Activated naive CD4-positive, alpha-beta T cell treated with anti-CD3 and anti-CD28 coated beads, Interleukin-2, amount 10 ng/mL, durations not matched to agents 7 days and 5 days (primary cell): ENCODE measurements at regions not wholly inside any gene's neighbourhood (a gene's known extent, or its start where the extent isn't known, plus 50 kb on each side); places are given as distances from the start of the nearest gene placed in this dataset.
"Not testable (repeated sequence)": the region's sequence is repeated elsewhere in the genome, so short reads cannot be mapped to it uniquely, and the experiment has no call there.

Experiments
- CTCF ChIA-PET: fragments of 350-600 bp; sonication (Branson Sonifier 250); formaldehyde crosslinking; loops from one replicate; lab custom pipeline; 2021; ENCODE audit warnings: antibody characterized with exemption; lab: Charles Lee
- DNase-seq: peaks from one replicate; pipeline ENCODE4 v3.0.0-alpha.2; 2020
- H3K27ac Mint-ChIP-seq: one replicate; pipeline ENCODE4 v1.8.0; 2021; ENCODE audit warnings: mild to moderate bottlenecking, moderate library complexity, mixed read lengths
- H3K27me3 Mint-ChIP-seq: one replicate; pipeline ENCODE4 v1.8.0; 2021; ENCODE audit warnings: mild to moderate bottlenecking, mixed read lengths
- H3K36me3 Mint-ChIP-seq: one replicate; pipeline ENCODE4 v1.8.0; 2021; ENCODE audit warnings: mixed read lengths
- H3K4me1 Mint-ChIP-seq: one replicate; pipeline ENCODE4 v1.8.0; 2021; ENCODE audit warnings: mixed read lengths
- H3K4me3 Mint-ChIP-seq: one replicate; pipeline ENCODE4 v1.8.0; 2021; ENCODE audit warnings: mild to moderate bottlenecking, moderate library complexity, mixed read lengths
- H3K9me3 Mint-ChIP-seq: one replicate; pipeline ENCODE4 v1.8.0; 2021; ENCODE audit warnings: mixed read lengths

DNA sequence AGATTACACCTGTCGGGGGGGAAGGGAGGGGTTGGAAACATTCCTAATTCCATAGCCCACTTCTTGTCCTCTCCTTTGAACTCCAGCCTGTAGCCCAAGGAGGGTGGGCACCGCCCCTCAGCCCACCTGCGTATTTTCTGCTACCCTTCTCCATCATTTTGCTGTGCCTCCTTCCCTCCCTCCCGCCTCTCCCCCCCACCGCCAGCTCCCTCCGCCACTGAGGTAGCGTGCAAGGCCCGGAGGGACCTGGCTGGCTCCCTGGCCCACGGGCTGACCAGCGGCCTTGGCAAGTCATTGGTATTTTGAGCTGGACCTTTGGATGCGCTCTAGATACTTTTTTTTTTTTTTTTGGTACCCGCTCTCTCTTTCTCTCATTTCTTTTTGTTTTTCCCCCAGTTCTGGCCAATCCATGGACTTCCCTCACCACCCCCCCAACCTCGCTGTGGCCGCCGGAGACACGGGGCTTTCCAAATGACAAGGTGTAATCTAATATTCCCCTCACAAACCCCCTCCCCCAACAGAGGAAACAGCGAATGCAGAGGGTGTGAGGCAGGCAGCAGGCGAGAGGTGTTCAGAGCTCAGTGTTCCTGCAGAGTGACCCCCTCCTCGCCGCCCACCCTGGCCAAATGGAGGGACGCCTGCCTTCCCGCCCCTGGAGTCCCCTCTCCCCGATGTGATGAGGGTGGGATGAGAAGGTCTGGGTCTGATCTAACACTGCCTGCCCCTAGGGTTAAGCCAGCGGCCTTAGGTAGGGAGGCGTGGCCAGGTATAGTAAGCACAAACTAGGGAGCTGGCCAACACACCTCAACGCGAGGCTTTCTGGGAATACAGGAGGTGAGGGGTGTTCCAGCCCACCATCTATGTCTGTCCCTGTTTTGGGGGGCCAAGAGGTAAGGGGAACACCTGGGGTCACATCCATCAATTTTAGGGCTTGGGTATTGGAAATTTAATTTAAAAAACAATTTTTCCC is 89.2 kb downstream of the PTPRS start:
- H3K4me3 Mint-ChIP-seq, result no peak overlapping the region
- no peak for DNase-seq
- no peaks in the 10 kb centered on the region for H3K4me1 Mint-ChIP-seq
- no peak overlapping the region for H3K27ac Mint-ChIP-seq
- peaks cover 2% of the 10 kb centered on the region for H3K36me3 Mint-ChIP-seq
- H3K27me3 Mint-ChIP-seq, result no peaks in the 10 kb centered on the region
- CTCF ChIA-PET, result no interaction called here
- peaks cover 14% of the 10 kb centered on the region for H3K9me3 Mint-ChIP-seq

GRCh38 chr19:5250127-5250659 is 90.4 kb downstream of the PTPRS start:
- Mint-ChIP-seq H3K9me3 (peaks cover 5% of the 10 kb centered on the region), H3K4me1 (no peaks in the 10 kb centered on the region), H3K4me3 (no peak overlapping the region), H3K27me3 (no peaks in the 10 kb centered on the region), H3K36me3 (peaks cover under 1% of the 10 kb centered on the region), H3K27ac (no peak overlapping the region)
- DNase-seq, result no peak
- CTCF ChIA-PET, result no interaction called here

GRCh38 chr19:5249526-5249925 is 91.1 kb downstream of the PTPRS start:
- peaks cover 4% of the 10 kb centered on the region for H3K9me3 Mint-ChIP-seq
- CTCF ChIA-PET, result no interaction called here
- H3K27me3 Mint-ChIP-seq, result no peaks in the 10 kb centered on the region
- H3K4me1 Mint-ChIP-seq, result no peaks in the 10 kb centered on the region
- H3K4me3 Mint-ChIP-seq, result no peak overlapping the region
- no peak for DNase-seq
- H3K27ac Mint-ChIP-seq, result no peak overlapping the region
- no peaks in the 10 kb centered on the region for H3K36me3 Mint-ChIP-seq

- no peaks in the 10 kb centered on the region for H3K27me3 Mint-ChIP-seq
- no peaks in the 10 kb centered on the region for H3K9me3 Mint-ChIP-seq
- no peak overlapping the region for H3K27ac Mint-ChIP-seq
- no peak for DNase-seq
- no peaks in the 10 kb centered on the region for H3K36me3 Mint-ChIP-seq
- CTCF ChIA-PET, result no interaction called here
- no peaks in the 10 kb centered on the region for H3K4me1 Mint-ChIP-seq
- no peak overlapping the region for H3K4me3 Mint-ChIP-seq
Observed at GRCh38 chr19:5247957-5248705, 92.5 kb downstream of the PTPRS start.

DNA sequence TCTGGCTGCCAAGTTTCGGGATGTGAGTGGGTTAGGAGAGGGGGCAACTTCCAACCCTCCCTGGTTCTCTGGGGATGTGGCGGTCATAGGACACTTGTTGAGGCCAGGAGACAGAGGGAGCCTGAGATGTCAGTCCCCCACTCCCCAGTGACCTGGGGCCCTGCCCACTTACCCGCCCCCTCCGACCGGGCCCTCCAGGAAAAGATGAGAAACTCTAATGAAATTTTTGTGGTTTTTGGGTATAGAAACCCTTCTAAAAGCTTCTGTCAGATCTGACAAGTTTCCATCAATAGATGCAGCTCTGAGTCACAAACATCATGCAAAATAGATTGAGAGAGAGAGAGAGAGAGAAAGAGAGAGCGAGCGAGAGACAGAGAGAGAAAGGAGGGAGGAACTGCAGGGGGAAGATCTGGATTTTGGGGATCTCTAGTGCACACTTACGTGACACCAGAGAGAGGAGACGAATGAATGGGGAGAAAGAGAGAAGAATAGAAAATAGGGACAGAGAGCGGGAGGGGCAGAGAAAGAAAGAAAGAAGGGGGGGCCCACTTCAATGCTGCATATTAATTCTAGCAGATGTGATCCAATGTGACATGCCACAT is 94.0 kb downstream of the PTPRS start:
- Mint-ChIP-seq H3K4me3 (no peak overlapping the region), H3K27me3 (no peaks in the 10 kb centered on the region), H3K27ac (no peak overlapping the region), H3K36me3 (no peaks in the 10 kb centered on the region), H3K4me1 (no peaks in the 10 kb centered on the region), H3K9me3 (no peaks in the 10 kb centered on the region)
- no peak for DNase-seq
- CTCF ChIA-PET, result no interaction called here

GRCh38 chr19:5245631-5246553 is 94.7 kb downstream of the PTPRS start:
- Mint-ChIP-seq H3K27ac (no peak overlapping the region), H3K4me3 (no peak overlapping the region), H3K27me3 (no peaks in the 10 kb centered on the region), H3K9me3 (no peaks in the 10 kb centered on the region), H3K36me3 (no peaks in the 10 kb centered on the region), H3K4me1 (no peaks in the 10 kb centered on the region)
- no peak for DNase-seq
- CTCF ChIA-PET, result no interaction called here

- H3K36me3 Mint-ChIP-seq, result no peaks in the 10 kb centered on the region
Observed at GRCh38 chr19:5244351-5244750, 96.3 kb downstream of the PTPRS start.

GRCh38 chr19:5243878-5244277 is 96.7 kb downstream of the PTPRS start:
- no peak overlapping the region for H3K4me3 Mint-ChIP-seq
- no peak for DNase-seq
- H3K27ac Mint-ChIP-seq, result no peak overlapping the region
- CTCF ChIA-PET, result no interaction called here
- no peaks in the 10 kb centered on the region for H3K9me3 Mint-ChIP-seq
- H3K4me1 Mint-ChIP-seq, result no peaks in the 10 kb centered on the region
- H3K36me3 Mint-ChIP-seq, result no peaks in the 10 kb centered on the region
- peaks cover 4% of the 10 kb centered on the region for H3K27me3 Mint-ChIP-seq

More at GRCh38 chr19:5244351-5244750, 96.3 kb downstream of the PTPRS start:
- CTCF ChIA-PET, result no interaction called here
- peaks cover 4% of the 10 kb centered on the region for H3K27me3 Mint-ChIP-seq
- H3K4me1 Mint-ChIP-seq, result no peaks in the 10 kb centered on the region
- no peak overlapping the region for H3K27ac Mint-ChIP-seq
- H3K9me3 Mint-ChIP-seq, result no peaks in the 10 kb centered on the region
- DNase-seq, result no peak
- no peak overlapping the region for H3K4me3 Mint-ChIP-seq

GRCh38 chr19:5241896-5242295 is 98.7 kb downstream of the PTPRS start:
- H3K4me1 Mint-ChIP-seq, DNase-seq, H3K27ac Mint-ChIP-seq, H3K36me3 Mint-ChIP-seq, CTCF ChIA-PET, H3K27me3 Mint-ChIP-seq, H3K9me3 Mint-ChIP-seq, H3K4me3 Mint-ChIP-seq: not testable (repeated sequence)

DNA sequence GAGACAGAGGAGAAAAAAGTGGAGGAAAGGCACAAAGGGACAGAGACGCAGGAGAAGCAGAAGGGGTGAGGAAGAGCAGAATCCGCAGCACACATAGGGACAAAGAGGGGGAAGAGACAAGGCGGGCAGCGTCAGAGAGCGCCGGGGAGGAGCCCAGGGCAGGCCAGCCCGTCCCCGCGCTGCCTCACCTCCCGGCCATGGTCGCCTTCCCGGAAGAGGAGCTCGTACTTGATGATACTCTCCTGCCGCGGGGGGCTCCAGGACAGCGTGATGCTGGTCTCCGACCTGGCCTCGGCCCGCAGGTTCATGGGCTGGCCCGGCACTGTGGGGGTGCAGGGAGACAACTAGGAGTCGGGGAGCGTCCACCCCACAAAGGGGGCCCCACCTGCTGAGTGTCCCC is 100.6 kb downstream of the PTPRS start:
- Mint-ChIP-seq H3K36me3 (no peaks in the 10 kb centered on the region), H3K4me1 (no peaks in the 10 kb centered on the region), H3K27me3 (peaks cover 4% of the 10 kb centered on the region), H3K9me3 (no peaks in the 10 kb centered on the region), H3K27ac (no peak overlapping the region), H3K4me3 (no peak overlapping the region)
- no peak for DNase-seq
- CTCF ChIA-PET, result no interaction called here

- no peak for DNase-seq
Observed at GRCh38 chr19:5238700-5239099, 101.9 kb downstream of the PTPRS start.

DNA sequence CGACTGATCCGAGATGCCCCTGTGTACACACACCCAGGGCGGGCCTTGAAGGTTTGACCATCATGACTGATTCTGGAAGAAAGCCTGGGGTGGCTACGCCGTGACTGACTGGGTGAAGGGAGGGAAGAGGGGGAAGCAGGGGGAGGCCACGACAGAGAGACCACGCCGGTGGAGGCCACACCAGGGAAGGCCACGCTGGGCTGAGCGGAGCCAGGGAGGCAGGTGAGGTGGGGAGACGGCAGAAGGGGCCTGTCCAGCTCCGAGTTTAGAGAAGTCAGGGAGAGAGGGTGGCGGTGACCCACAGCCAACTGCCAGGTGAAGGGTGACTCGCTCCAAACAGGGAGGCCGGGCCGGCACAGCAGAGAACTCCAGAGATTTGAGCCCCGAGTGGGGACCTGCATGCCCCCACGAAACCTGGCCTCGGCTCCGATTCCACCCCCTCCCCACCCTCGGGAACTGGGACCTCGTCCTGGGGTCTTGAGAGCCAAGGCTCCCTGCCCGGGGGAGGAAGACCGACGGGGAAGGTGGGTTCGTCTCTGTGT is 102.6 kb downstream of the PTPRS start:
- H3K4me3 Mint-ChIP-seq, result no peak overlapping the region
- no peaks in the 10 kb centered on the region for H3K9me3 Mint-ChIP-seq
- peaks cover 4% of the 10 kb centered on the region for H3K27me3 Mint-ChIP-seq

More at GRCh38 chr19:5238700-5239099, 101.9 kb downstream of the PTPRS start:
- H3K4me3 Mint-ChIP-seq, result no peak overlapping the region
- no peaks in the 10 kb centered on the region for H3K9me3 Mint-ChIP-seq
- H3K27ac Mint-ChIP-seq, result no peak overlapping the region
- CTCF ChIA-PET, result no interaction called here
- H3K36me3 Mint-ChIP-seq, result no peaks in the 10 kb centered on the region
- no peaks in the 10 kb centered on the region for H3K4me1 Mint-ChIP-seq
- peaks cover 4% of the 10 kb centered on the region for H3K27me3 Mint-ChIP-seq

GRCh38 chr19:5237190-5237780 is 103.3 kb downstream of the PTPRS start:
- Mint-ChIP-seq H3K4me1 (no peaks in the 10 kb centered on the region), H3K27me3 (peaks cover 4% of the 10 kb centered on the region), H3K36me3 (no peaks in the 10 kb centered on the region), H3K4me3 (no peak overlapping the region), H3K27ac (no peak overlapping the region), H3K9me3 (no peaks in the 10 kb centered on the region)
- DNase-seq, result no peak
- CTCF ChIA-PET, result no interaction called here

More for the DNA sequence above, 102.6 kb downstream of the PTPRS start:
- CTCF ChIA-PET, result no interaction called here
- Mint-ChIP-seq H3K36me3 (no peaks in the 10 kb centered on the region), H3K27ac (no peak overlapping the region), H3K4me1 (no peaks in the 10 kb centered on the region)
- DNase-seq, result no peak
